ENCODE measurements at regions not wholly inside any gene's neighbourhood (a gene's known extent, or its start where the extent isn't known, plus 50 kb on each side); places are given as distances from the start of the nearest gene placed in this dataset.

GRCh38 chr9:117775591-117775990, 71.4 kb downstream of the TLR4 start:
- DNase-seq (ENCODE audit: low read depth), result no peak
- Histone ChIP-seq H3K36me3 (ENCODE audit: control insufficient read depth, insufficient read depth, low read length) (no peaks in the 10 kb centered on the region), H3K4me3 (ENCODE audit: low read depth, low read length) (no peak overlapping the region), H3K27me3 (ENCODE audit: control insufficient read depth, insufficient read depth, low read length) (no peaks in the 10 kb centered on the region)
- TF ChIP-seq, protein P1, sequence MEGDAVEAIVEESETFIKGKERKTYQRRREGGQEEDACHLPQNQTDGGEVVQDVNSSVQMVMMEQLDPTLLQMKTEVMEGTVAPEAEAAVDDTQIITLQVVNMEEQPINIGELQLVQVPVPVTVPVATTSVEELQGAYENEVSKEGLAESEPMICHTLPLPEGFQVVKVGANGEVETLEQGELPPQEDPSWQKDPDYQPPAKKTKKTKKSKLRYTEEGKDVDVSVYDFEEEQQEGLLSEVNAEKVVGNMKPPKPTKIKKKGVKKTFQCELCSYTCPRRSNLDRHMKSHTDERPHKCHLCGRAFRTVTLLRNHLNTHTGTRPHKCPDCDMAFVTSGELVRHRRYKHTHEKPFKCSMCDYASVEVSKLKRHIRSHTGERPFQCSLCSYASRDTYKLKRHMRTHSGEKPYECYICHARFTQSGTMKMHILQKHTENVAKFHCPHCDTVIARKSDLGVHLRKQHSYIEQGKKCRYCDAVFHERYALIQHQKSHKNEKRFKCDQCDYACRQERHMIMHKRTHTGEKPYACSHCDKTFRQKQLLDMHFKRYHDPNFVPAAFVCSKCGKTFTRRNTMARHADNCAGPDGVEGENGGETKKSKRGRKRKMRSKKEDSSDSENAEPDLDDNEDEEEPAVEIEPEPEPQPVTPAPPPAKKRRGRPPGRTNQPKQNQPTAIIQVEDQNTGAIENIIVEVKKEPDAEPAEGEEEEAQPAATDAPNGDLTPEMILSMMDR (IDR thresholded peaks at IDR 0.05; ENCODE audit: insufficient read depth, low read depth, low read length), result no peak
- ChIA-PET POLR2A (no interaction called here), CTCF (interaction anchor here (1.6 kb wide), 1 partner anchor 14 kb away, joined by 4 read pairs; no protein-coding TSS in a partner anchor)

- POLR2A ChIA-PET, result no interaction called here
- DNase-seq (ENCODE audit: low read depth), result no peak
- H3K36me3 ChIP-seq (ENCODE audit: control insufficient read depth, insufficient read depth, low read length), result no peaks in the 10 kb centered on the region
- CTCF ChIA-PET, result no interaction called here
- H3K27me3 ChIP-seq (ENCODE audit: control insufficient read depth, insufficient read depth, low read length), result no peaks in the 10 kb centered on the region
- no peak overlapping the region for H3K4me3 ChIP-seq (ENCODE audit: low read depth, low read length)
- TF ChIP-seq, protein P1 (IDR thresholded peaks at IDR 0.05; ENCODE audit: insufficient read depth, low read depth, low read length), result no peak
Observed at GRCh38 chr9:117777823-117778222, 73.6 kb downstream of the TLR4 start.

GRCh38 chr9:117779760-117780159, 75.6 kb downstream of the TLR4 start:
- no peaks in the 10 kb centered on the region for H3K27me3 ChIP-seq (ENCODE audit: control insufficient read depth, insufficient read depth, low read length)
- TF ChIP-seq, protein P1 (IDR thresholded peaks at IDR 0.05; ENCODE audit: insufficient read depth, low read depth, low read length), result no peak
- DNase-seq (ENCODE audit: low read depth), result no peak
- CTCF ChIA-PET, result no interaction called here
- H3K36me3 ChIP-seq (ENCODE audit: control insufficient read depth, insufficient read depth, low read length), result no peaks in the 10 kb centered on the region
- no peak overlapping the region for H3K4me3 ChIP-seq (ENCODE audit: low read depth, low read length)
- POLR2A ChIA-PET, result no interaction called here

DNA sequence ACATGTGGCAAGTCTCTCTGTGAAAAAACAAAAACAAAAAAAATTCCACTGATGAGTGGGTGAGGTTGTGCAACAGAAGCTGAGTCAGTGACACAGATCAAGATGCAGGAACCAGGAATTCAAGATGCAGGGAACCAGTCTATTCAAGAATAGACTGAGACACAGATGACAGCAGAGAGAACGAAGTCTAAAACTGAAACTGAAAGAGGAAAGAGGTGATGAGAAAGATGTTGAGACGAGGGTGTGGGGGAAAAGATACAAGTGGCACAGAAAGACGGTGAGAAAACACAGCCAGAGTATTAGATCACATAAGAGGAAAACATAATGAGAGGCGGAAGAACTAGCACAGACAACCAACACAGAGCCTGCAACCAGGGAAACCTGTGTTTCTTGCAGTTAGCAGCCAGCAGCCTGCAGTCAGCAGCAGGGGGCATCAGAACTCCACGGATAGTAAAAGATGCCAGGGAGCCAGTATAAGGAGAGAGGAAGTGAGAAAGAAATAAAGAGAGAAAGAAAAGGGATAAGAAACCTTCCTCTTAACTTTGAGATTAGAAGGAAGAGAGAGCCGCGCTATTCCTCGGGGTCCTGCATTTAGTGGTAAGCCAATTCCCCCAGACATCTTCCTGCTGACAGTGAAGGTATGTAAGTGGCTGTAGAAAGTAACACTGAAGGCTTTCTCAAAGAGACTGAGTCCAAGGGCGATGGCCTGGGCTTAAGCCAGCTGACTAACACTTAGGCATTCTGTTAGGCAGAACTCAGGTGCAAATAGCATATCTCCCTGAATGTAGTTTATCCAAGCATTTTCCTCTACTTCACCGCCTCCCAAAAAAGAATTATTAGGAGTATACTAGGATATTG, 79.0 kb downstream of the TLR4 start:
- H3K27me3 ChIP-seq (ENCODE audit: control insufficient read depth, insufficient read depth, low read length), result no peaks in the 10 kb centered on the region
- no peaks in the 10 kb centered on the region for H3K36me3 ChIP-seq (ENCODE audit: control insufficient read depth, insufficient read depth, low read length)
- TF ChIP-seq, protein P1 (IDR thresholded peaks at IDR 0.05; ENCODE audit: insufficient read depth, low read depth, low read length), result peak; percentile 95
- CTCF ChIA-PET, result interaction anchor here (0.6 to 2.1 kb wide), 7 partner anchors 10 to 1773 kb away, joined by 3 to 7 read pairs (median 3); no protein-coding TSS in a partner anchor
- H3K4me3 ChIP-seq (ENCODE audit: low read depth, low read length), result peak overlapping the region; percentile 44
- POLR2A ChIA-PET, result interaction anchor here (0.7 kb wide), 1 partner anchor 108 kb away, joined by 3 read pairs; no protein-coding TSS in a partner anchor
- peak; percentile 68 for DNase-seq (ENCODE audit: low read depth)

DNA sequence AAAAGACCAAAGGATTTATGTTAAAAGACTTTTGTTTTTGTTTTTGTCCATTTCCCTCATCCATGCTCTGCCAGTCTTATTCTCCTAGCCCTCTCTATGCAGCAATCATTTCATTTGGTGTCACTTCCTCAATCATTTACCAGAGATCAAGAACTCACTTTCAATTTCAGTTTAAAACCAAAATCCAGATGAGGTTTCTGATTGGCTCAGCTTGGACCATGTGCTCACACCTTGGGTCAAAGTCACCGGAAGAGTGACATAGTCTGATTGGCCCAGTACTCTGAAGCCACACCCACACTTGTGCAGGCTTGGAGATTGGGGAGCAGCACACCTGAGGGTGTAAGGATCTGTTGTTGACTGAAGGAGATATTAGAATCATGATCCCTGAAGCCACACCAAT, 79.6 kb downstream of the TLR4 start:
- TF ChIP-seq, protein P1 (IDR thresholded peaks at IDR 0.05; ENCODE audit: insufficient read depth, low read depth, low read length), result no peak
- Histone ChIP-seq H3K27me3 (ENCODE audit: control insufficient read depth, insufficient read depth, low read length) (no peaks in the 10 kb centered on the region), H3K36me3 (ENCODE audit: control insufficient read depth, insufficient read depth, low read length) (no peaks in the 10 kb centered on the region), H3K4me3 (ENCODE audit: low read depth, low read length) (no peak overlapping the region)
- no peak for DNase-seq (ENCODE audit: low read depth)
- POLR2A ChIA-PET, result no interaction called here
- CTCF ChIA-PET, result interaction anchor here (0.9 to 2.1 kb wide), 4 partner anchors 9 to 1772 kb away, joined by 3 to 7 read pairs (median 4); no protein-coding TSS in a partner anchor

Data from BJ (cell line).